Osteocyte (in vitro differentiated cells): ENCODE measurements at regions not wholly inside any gene's neighbourhood (a gene's known extent, or its start where the extent isn't known, plus 50 kb on each side); places are given as distances from the start of the nearest gene placed in this dataset.
"Not testable (repeated sequence)": the region's sequence is repeated elsewhere in the genome, so short reads cannot be mapped to it uniquely, and the experiment has no call there.

Experiments used
- DNase-seq: peaks from one replicate; pipeline ENCODE4 v3.0.0; 2021; ENCODE audit warnings: mixed read lengths; ENCODE audit not compliant: unreplicated experiment; ENCODE audit errors: extremely low spot score
- H3K27ac Mint-ChIP-seq: one replicate; pipeline ENCODE4 v1.8.0; 2021; ENCODE audit warnings: mild to moderate bottlenecking, mixed read lengths; ENCODE audit not compliant: unreplicated experiment
- H3K27me3 Mint-ChIP-seq: one replicate; pipeline ENCODE4 v1.8.0; 2021; ENCODE audit warnings: mixed read lengths; ENCODE audit not compliant: unreplicated experiment
- H3K36me3 Mint-ChIP-seq: one replicate; pipeline ENCODE4 v1.8.0; 2021; ENCODE audit warnings: mixed read lengths; ENCODE audit not compliant: unreplicated experiment
- H3K4me1 Mint-ChIP-seq: one replicate; pipeline ENCODE4 v1.8.0; 2021; ENCODE audit warnings: mixed read lengths; ENCODE audit not compliant: unreplicated experiment
- H3K4me3 Mint-ChIP-seq: one replicate; pipeline ENCODE4 v1.8.0; 2021; ENCODE audit warnings: mild to moderate bottlenecking, moderate library complexity, mixed read lengths; ENCODE audit not compliant: unreplicated experiment
- H3K9me3 Mint-ChIP-seq: one replicate; pipeline ENCODE4 v1.8.0; 2021; ENCODE audit warnings: mixed read lengths; ENCODE audit not compliant: unreplicated experiment
- CTCF ChIP-seq: fragments of 200-600 bp; sonication (generic); IDR thresholded peaks from 2 replicates; pipeline ENCODE4 v1.5.0; 2021; ENCODE audit warnings: antibody characterized with exemption, mild to moderate bottlenecking, moderate library complexity

GRCh38 chr3:106135451-106136160 lies 266.8 kb upstream of the CBLB start:
- Mint-ChIP-seq H3K4me1 (peaks cover 17% of the 10 kb centered on the region), H3K9me3 (no peaks in the 10 kb centered on the region), H3K27ac (no peak overlapping the region), H3K27me3 (no peaks in the 10 kb centered on the region), H3K36me3 (no peaks in the 10 kb centered on the region), H3K4me3 (no peak overlapping the region)
- no peak for DNase-seq
- no peak for TF ChIP-seq CTCF

GRCh38 chr3:106139826-106140225 lies 271.0 kb upstream of the CBLB start:
- Mint-ChIP-seq H3K27ac (no peak overlapping the region), H3K36me3 (no peaks in the 10 kb centered on the region), H3K9me3 (no peaks in the 10 kb centered on the region), H3K27me3 (no peaks in the 10 kb centered on the region), H3K4me3 (no peak overlapping the region), H3K4me1 (no peaks in the 10 kb centered on the region)
- DNase-seq = no peak
- TF ChIP-seq CTCF = no peak

GRCh38 chr3:106140431-106140830 lies 271.6 kb upstream of the CBLB start:
- no peak for TF ChIP-seq CTCF
- Mint-ChIP-seq H3K27me3 (no peaks in the 10 kb centered on the region), H3K27ac (no peak overlapping the region), H3K36me3 (no peaks in the 10 kb centered on the region), H3K9me3 (no peaks in the 10 kb centered on the region), H3K4me1 (no peaks in the 10 kb centered on the region), H3K4me3 (no peak overlapping the region)
- DNase-seq = no peak

- Mint-ChIP-seq H3K4me3 (no peak overlapping the region), H3K36me3 (peaks cover 5% of the 10 kb centered on the region), H3K27me3 (no peaks in the 10 kb centered on the region), H3K9me3 (peaks cover 17% of the 10 kb centered on the region), H3K4me1 (no peaks in the 10 kb centered on the region), H3K27ac (no peak overlapping the region)
- DNase-seq = no peak
- TF ChIP-seq CTCF = no peak
Measured at GRCh38 chr3:106144030-106144429, 275.2 kb upstream of the CBLB start.

- H3K27me3 Mint-ChIP-seq = not testable (repeated sequence)
Measured at GRCh38 chr3:106148440-106149082, 279.7 kb upstream of the CBLB start.

More at GRCh38 chr3:106148440-106149082, 279.7 kb upstream of the CBLB start:
- not testable (repeated sequence) for H3K27ac Mint-ChIP-seq, DNase-seq, H3K4me1 Mint-ChIP-seq, H3K4me3 Mint-ChIP-seq, H3K36me3 Mint-ChIP-seq
- H3K9me3 Mint-ChIP-seq = peaks cover 17% of the 10 kb centered on the region
